Hematopoietic multipotent progenitor cell treated with erythropoietin and hydrocortisone succinate and interleukin-3 and kit ligand, for 6 days (in vitro differentiated cells): ENCODE measurements at regions not wholly inside any gene's neighbourhood (a gene's known extent, or its start where the extent isn't known, plus 50 kb on each side); places are given as distances from the start of the nearest gene placed in this dataset.
A peak's percentile ranks its signal among the peaks of the same experiment; 100 is the strongest.

Source experiments
- DNase-seq: peaks from one replicate; pipeline ENCODE4 v3.0.0-alpha.2; 2015

DNA sequence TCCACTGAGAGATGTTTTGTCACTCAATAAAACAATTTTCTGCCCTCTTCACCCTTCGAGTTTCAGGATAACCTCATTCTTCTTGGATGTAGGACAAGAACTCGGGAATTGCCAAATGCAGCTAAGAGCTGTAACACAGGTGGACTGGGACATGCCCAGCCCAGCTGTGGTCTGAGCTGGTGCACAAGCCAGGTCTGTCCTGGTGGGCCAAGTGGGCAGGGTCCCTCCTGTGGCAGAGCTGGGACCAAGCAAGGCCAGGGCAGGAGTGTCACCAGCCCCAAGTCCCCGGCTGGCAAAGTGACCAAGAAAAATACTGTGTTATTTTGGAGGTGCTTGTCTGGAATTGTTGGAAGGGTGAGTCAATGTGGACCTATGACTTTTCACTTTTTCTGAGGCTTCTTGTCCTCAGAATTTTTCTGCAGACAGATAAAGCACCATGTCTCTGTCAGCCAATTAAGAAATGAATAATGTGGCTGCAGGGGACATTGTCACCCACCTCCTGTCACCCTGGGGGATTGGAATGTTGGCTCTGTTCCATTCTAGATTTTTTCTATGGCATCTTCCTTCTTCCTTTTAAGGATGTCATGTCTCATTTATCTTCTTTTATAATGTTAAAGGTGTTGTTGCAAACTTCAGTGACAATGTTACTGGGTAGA is 645.2 kb upstream of the EPHA6 start:
- DNase-seq, result no peak

DNA sequence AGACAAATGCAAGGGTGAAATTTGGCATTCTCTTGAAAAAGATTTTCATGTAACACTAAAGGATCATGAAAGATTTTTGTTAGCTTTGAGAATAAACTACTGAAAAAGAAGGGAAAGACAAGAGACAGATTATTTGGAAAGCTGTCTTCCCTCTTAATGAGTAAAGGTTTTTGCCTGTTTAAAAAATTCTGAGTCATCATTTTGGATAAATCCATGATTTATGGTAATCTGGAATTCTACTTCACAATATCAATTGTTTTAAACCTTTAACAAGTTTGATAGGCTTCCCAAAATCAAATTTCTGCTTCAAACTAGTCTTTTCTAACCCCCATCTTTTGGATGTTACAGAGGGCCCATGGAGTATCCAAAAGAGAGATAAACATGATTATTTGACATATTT is 641.5 kb upstream of the EPHA6 start:
- DNase-seq, result no peak

DNA sequence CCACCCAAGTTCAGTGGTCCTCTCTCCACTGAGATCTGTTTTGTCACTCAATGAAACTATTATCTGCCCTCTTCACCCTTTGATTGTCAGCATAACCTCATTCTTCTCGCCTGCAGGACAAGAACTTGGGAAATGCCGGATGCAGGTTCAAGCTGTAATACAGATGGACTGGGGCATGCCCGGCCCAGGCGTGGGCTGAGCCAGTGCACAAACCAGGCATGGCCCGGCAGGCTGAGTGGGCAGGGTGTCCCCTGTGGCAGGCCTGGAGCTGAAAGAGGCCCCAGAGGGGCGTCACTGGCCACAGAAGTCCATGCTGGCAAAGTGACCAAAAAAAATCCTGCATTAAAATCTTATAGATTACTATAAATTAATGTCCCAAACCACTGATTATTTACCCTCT is 638.9 kb upstream of the EPHA6 start:
- no peak for DNase-seq

DNA sequence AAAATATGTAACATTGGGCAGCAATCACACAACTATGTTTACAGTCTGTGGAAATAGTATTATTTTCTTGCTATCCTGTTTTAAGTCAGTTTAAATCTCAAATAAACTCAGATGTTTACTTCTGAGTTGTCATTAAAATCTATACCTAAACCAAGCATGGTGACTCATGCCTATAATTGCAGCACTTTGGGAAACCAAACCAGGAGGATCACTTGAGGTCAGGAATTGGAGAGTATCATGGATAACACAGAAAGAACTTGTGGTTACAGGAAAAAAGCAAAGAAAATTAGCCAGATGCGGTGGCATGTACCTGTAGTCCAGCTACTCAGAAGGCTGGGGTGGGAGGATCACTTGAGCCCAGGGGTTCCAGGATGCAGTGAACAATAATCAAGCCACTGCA is 631.6 kb upstream of the EPHA6 start:
- DNase-seq, result no peak

DNA sequence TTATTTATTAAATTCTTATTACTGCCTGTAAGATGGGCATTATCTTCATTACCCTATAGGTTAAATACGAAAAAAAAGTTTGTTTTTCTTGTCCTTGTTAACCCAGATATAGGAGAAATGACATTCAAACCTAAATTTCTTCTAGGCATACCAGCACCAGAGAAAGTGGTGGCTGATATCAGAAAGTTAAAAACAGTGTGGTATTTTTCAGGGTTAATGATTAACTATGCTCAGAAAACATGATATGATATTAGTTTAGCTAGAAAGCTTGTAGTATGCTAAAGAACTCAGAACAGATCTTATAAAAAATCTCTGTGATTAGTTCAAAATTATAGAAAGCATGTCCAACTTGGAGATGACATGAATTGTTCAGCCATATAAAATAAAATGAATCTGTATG is 630.5 kb upstream of the EPHA6 start:
- no peak for DNase-seq

DNA sequence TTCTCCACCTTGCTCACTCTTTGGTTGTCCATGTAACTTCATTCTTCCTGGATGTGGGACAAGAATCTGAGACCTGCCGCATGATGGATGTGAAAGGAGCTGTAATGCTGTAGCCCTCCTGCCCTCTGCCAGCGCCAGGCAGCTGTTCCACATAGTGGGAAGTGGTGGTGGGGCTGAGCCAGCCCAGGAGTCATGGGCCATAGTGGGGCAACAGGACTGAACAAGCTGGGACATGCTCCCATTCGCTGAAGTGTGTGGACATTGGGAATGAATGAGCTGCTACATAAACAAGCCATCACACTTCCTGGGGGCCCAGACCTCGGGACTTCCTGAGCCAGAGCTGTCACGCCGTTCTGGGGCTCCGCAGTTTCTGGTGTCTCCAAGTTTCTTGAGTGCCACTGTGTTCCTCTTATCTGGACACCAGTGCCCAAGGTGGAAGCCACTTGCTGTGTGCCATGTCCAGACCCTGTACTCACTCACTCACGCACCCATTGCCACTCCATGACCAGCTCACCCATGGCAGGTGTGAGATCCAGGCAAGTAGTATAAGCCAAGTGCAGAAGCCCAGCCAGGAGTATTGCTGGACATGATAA is 624.3 kb upstream of the EPHA6 start:
- no peak for DNase-seq

DNA sequence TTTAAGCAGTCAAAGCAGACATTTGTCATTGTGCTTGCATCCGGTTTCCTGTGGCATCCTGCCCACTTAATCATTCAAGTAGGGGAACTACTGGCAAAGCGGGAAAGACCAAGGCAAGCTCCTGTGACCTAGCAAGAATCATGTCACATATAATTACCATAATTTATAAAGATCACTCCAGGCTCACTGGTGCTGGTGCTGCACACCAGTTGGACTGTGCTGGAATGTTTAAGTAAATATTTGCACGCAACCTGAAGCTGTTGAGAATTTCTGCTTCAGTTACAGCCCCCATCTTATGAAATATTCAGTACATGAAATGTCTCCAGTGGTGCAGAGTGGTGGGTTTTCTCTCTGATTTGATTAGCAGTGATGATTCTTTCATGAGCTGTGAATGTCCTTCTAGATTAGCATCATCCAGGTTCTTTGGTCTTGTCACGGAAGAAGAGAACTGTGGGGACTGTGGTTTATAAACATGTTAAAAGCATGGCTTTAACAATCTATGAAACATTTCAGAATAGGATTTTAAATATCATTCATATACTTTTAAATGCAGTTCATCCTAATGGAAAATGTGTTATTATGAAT is 621.3 kb upstream of the EPHA6 start:
- DNase-seq, result no peak

DNA sequence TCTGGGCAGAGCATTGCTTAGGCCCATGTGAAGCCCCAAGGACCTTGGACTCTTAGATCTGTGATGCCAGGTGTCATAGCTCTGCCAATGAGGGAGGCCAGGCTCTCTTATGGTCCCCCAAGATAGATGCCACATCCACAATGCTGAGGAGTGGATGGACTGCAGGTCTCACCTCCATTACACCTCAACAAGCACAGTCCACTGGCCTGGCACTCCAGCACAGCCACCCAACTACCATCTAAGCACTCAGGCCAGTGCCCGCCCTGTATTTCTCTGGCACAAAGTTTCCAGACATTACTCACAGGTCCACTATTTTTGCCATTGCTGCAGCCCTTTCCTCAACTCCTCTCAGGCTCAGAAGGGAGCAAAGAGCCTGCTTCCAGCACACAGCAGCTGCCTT is 613.5 kb upstream of the EPHA6 start:
- no peak for DNase-seq

DNA sequence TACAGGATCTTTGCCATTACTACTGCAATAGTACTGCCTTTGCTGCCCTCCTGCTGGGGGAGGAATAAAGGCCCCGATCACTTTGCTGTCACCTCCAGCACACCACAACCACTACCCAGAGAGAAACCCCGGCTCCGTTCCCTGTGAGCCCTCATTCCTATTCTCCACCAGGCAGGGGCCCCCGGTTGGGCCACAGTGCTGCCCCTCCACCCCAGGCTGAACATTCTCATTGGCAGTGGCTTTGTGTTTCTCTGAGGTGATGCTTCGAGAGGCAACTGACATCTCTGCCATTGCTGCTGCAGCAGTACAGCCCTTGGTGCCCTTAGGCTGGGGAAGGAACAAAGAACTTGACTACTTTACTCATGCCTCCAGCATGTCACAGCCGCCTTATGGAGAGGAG is 612.9 kb upstream of the EPHA6 start:
- no peak for DNase-seq

DNA sequence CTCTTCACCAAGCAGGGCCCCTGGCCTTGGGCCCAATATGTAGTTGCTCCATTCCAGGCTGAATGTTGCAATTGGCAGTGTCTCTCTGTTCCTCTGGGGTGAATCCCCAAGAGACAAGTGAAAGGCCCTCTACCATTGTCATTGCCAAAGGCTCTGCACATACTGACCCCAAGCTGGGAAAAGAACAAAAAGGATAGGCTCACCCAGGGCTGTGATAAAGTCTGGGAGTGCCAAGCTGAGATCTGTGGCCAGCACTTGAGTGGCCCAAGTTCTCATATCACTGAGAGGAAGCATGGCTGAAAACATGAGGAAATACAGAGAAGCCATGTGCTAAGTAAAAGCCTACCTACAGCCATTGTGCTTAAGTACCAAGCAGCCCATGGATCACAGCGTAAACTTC is 612.2 kb upstream of the EPHA6 start:
- DNase-seq, result no peak

DNA sequence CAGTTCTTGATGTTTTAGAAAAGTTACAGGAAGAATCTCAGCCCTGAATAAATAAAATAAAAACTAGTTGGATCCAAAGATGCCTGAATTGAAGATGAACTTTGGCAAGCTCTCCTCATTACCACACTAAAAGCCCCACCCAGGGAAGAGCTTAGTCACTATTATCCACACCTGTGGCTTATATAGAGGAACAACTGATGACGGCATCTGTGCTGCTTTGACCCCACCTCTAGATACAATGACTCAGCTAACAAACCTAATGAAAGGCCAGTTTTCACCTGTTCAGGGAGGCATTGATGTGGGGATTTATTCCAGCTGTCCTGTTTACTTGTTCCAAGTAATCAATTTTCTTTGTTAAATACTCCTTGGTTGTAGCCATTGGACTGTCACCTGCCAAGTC is 604.7 kb upstream of the EPHA6 start:
- DNase-seq, result no peak

DNA sequence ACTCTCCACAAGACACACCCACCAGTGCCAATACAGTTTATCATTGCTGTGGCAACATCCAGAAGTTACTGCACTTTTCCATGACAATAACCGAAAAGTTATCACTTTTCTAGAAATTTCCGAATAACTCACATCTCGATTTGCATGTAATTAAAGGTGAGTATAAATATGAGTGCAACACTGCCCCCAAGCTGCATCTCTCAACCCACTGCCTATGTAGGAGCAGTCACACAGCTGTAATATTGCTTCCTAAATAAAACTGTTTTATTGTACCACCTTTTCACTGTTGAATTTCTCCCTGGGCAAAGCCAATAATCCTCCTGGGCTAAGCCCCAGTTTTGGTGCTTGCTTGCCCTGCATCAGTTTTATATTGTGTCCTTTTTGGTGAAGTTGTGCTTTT is 601.0 kb upstream of the EPHA6 start:
- no peak for DNase-seq

DNA sequence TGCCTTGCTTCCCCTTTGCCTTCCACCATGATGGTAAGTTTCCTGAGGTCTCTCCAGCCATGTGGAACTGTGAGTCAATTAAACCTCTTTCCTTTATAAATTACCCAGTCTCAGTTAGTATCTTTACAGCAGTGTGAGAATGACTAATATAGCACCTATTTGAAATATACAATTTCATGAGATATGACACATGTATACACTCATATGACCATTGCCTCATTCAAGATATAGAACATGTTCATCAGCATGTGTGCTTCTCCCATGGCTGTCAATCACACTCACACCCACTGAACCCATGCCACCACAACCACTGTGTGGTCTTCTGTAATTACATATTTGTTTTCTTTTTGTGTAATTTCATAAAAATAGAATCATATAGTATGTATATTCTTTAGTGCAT is 599.5 kb upstream of the EPHA6 start:
- DNase-seq, result no peak

DNA sequence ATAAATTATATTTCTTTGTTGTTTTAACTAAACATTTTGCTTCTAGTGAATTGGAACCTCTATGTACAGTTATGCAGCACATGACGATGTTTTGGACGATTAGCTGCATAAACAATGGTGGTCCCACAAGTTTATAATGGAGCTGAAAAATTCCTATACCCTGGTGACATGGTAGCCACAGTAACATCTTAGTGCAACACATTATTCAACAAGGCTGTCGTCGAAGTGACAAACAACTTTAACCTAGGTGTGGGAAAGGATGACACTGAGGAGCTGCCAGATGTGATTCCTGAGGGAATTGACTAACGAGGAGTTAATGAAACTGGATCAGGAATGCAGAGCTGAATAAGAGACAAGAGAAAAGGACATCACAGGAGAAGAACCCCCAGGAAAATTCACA is 588.9 kb upstream of the EPHA6 start:
- DNase-seq, result no peak

DNA sequence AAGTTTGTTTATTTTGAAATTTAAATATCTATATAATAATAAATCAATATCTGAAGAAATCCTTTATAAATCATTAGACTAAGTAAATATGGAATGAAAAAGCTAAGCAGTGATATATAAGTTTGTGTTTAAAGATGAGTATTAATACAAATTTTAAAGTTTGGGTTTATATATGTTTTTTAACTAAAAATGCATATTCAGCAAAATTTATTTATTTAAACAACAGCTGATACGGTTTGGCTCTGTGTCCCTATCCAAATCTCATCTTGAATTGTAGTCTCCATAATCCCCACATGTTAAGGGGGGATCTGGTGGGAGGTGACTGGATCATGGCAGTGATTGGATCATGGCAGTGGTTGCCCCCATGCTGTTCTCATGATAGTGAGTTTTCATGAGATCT is 580.7 kb upstream of the EPHA6 start:
- DNase-seq, result no peak

DNA sequence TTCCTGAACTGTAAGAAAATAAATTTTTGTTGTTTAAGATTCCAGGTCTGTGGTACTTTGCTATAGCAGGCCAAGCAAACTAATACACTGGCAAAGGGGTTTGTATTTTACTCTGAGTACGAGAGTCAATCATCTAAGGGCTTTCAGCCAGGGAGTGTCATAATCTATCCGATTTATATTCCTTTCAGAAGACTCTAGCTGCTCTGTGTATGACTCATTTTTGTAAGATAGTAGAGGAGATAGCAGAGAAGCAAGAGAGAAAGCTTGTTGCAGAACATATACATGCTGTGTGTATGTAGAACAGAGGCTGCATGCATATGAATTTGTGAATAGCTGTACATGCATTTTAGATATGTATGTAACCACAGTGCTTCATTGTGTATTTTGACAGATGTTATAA is 577.9 kb upstream of the EPHA6 start:
- no peak for DNase-seq

DNA sequence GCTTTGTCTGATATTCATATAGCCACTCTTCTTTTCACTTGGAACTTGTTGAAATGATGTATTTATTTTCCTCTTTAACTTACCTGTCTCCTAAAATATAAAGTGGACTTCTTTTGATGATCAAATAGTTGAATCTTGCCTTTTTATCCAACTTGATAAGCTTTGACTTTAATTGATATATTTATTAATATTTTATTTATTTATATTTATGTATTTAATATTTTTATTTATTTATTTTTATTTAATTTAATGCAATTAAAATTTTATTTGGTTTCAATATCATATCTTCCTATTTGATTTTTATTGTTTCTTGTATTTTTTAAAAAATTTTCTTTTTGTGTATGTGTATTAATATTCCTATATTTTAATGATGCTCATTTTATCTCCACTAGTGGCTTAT is 555.1 kb upstream of the EPHA6 start:
- no peak for DNase-seq

DNA sequence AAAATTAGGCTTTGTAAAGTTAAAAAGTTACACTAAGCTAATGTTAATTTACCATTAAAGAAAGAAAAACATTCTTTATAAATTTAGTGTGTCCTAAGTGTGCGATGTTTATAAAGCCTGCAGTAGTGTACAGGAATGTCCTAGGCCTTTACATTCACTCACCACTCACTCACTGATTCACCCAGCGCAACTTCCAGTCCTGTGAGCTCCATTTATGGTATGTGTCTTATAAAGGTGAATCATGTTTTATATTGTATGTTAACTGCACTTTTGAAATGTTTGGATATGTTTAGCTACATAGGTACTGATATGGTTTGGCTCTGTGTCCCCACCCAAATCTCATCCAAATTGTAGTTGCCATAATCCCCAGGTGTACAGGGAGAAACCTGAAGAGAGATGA is 549.7 kb upstream of the EPHA6 start:
- DNase-seq, result no peak

DNA sequence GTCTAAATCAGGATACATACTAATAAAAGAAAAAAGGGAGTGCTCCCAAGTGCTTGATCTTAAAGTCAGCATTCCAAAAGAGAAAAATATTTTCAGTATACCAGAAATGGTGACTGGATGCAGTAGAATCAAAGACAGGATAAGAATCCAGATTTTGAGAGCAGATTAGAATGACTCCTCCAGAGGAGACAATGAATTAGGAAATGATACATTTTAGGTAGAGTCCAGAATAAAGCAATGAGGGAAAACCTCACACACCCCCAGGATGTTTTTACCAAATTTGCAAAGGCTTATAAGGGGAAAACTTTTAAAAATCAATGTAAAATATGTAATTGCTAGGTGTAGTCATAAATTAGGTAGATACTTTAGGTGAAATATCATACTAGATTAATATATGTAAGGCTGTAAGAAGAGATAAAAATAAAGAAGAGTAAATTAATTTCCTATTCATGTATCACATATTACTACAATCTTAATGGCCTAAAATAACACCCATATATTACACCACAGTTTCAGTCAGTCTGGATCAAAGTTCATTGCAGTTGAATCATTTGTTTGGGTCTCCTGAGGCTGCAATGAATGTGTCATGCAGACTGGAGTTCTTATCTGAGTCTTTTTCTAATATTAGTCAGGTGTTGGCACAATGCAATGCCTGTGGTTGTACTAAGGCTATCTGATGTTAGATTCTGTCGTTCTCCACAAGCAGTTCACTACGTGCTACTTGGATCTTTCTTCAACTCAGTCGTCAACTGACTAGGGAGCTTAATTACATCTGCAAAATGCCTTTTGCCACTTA is 547.8 kb upstream of the EPHA6 start:
- DNase-seq, result no peak

DNA sequence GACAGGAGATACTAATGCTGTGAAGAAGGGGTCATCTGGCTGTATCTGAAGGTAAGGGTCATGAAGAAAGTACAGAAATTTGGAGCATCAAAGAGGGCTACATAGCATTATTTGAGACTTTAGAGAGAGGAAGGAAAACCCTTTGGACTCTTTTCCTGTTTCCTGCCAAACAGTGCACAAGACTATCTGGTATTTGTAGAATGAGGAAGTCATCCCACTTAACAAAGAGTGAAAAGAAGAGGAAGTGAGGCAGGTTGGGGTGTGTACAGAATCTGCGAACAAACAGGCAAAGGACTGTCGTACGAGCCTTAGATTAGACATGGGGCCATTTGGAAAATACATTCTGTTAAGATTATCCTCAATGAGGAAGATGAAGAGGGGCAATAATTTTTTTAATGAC is 546.8 kb upstream of the EPHA6 start:
- DNase-seq, result no peak

DNA sequence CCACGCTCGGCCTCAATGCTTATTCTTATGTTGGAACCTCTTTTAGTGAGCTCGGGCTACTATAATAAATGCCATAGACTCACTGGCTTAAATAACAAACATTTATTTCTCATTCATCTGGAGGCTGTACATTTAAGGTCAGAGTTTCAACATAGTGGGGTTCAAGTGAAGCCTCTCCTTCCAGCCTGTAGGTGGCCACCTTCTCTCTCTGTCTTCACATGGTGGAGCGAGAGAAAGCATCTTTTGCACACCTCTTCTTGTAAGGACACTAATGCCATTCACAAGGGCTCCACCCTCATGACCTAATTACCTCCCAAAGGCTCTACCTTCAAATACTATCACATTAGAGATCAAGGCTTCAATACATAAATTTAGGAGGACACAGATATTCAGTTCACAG is 520.3 kb upstream of the EPHA6 start:
- no peak for DNase-seq

DNA sequence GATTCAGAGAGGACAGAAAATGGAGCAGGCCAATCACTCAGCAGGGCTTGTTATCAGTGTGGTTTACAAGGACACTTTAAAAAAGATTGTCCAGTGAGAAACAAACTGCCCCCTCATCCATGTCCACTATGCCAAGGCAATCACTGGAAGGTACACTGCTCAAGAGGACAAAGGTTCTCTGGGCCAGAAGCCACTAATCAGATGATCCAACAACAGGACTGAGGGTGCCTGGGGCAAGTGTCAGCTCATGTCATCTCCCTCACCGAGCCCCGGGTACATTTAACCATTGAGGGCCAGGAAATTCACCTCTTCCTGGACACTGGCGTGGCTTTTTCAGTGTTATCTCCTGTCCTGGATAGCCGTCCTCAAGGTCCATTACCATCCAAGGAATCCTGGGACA is 513.7 kb upstream of the EPHA6 start:
- DNase-seq, result no peak

DNA sequence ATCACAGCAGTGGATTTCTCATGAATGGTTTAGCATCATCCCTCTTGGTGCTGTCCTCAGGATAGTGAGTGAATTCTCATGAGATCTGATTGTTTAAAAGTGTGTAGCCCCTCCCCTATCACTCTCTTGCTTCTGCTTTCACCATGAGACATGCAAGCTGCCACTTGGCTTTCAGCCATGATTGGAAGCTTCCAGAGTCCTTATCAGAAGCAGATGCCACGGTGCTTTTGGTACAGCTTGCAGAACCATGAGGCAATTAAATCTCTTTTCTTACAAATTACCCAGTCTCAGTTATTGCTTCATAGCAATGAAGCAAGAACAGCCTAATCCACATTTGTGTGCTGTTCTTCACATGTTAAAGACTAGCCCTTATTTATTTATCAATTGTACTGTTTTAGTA is 495.2 kb upstream of the EPHA6 start:
- peak; percentile 1 for DNase-seq

DNA sequence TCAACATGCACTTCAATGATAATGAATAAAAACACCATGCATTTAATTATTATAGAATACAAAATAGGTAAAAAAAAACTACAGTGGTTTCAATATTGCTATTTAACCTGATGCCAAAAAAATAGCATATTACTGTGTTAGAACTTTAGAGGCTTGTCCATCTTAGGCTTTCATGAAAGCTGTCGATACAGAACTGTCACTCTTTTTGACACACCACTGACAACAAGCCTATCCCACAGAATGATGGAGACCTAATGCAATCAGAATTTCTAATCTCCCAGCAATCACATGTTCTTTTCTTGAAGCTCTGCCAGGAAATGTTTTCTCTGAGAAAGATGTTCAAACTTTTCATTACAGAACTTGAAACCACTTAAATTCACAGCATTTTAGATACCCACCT is 490.3 kb upstream of the EPHA6 start:
- DNase-seq, result no peak
